SK-N-SH (cell line): ENCODE measurements at regions not wholly inside any gene's neighbourhood (a gene's known extent, or its start where the extent isn't known, plus 50 kb on each side); places are given as distances from the start of the nearest gene placed in this dataset.

Source experiments
- CTCF ChIA-PET: fragments of 300-600, 350-600 bp; formaldehyde crosslinking; extraction: SDS; loops from one replicate; lab custom pipeline; 2021; lab: Yijun Ruan, JAX
- POLR2A ChIA-PET: fragments of 350-600 bp; sonication (Branson Sonifier 250); formaldehyde crosslinking; extraction: SDS; loops from one replicate; lab custom pipeline; 2020; ENCODE audit warnings: antibody characterized with exemption, inconsistent platforms; lab: Yijun Ruan, JAX
- DNase-seq: peaks from one replicate; pipeline ENCODE4 v3.0.0; 2012
- H2AFZ ChIP-seq: fragments of 200-600 bp; sonication (generic); 2 replicates; pipeline ENCODE4 v1.8.1; 2016; ENCODE audit warnings: antibody characterized with exemption, mild to moderate bottlenecking, low read depth
- H3F3A ChIP-seq: fragments of 200-600 bp; sonication (generic); replicated peaks from 2 replicates; pipeline ENCODE3; 2016; ENCODE audit warnings: antibody characterized with exemption, mild to moderate bottlenecking; ENCODE audit not compliant: insufficient read depth
- H3K27ac ChIP-seq, 2 experiments: fragments of 200-500 bp in 1 of 2; fragments of 200-600 bp in 1 of 2; sonication (Bioruptor generic) in 1 of 2; sonication (generic), shearing (Covaris generic) in 1 of 2; 2 replicates each; pipeline versions ENCODE4 v1.5.1 to v1.6.1; 2014 to 2016; ENCODE audit warnings: low read depth in 2 of 2, inconsistent platforms in 1 of 2, low read length in 1 of 2, mild to moderate bottlenecking in 1 of 2, mixed read lengths in 1 of 2
- H3K27me3 ChIP-seq: fragments of 200-600 bp; sonication (generic), shearing (Covaris generic); 2 replicates; pipeline ENCODE4 v1.6.1; 2016; ENCODE audit warnings: mixed run types; ENCODE audit not compliant: insufficient read depth
- H3K36me3 ChIP-seq, 2 experiments: fragments of 200-500 bp in 1 of 2; fragments of 200-600 bp in 1 of 2; sonication (Bioruptor generic) in 1 of 2; sonication (generic) in 1 of 2; replicated peaks in 1 of 2; 2 replicates each; pipeline versions ENCODE3 to v1.5.1; 2014 to 2016; ENCODE audit warnings: low read length in 1 of 2, mild to moderate bottlenecking in 1 of 2; ENCODE audit not compliant: insufficient read depth in 2 of 2, control insufficient read depth in 1 of 2
- H3K4me1 ChIP-seq, 2 experiments: fragments of 200-500 bp in 1 of 2; fragments of 200-600 bp in 1 of 2; sonication (Bioruptor generic) in 1 of 2; sonication (generic), shearing (Covaris generic) in 1 of 2; 2 replicates each; pipeline versions ENCODE4 v1.5.1 to v1.6.1; 2014 to 2016; ENCODE audit warnings: low read depth in 1 of 2, low read length in 1 of 2, mixed run types in 1 of 2; ENCODE audit not compliant: insufficient read depth in 2 of 2, control insufficient read depth in 1 of 2
- H3K4me2 ChIP-seq: fragments of 200-600 bp; sonication (generic), shearing (Covaris generic); 2 replicates; pipeline ENCODE4 v1.6.1; 2017; ENCODE audit warnings: mixed run types
- H3K4me3 ChIP-seq, 2 experiments: fragments of 200-500 bp in 1 of 2; fragments of 200-600 bp in 1 of 2; sonication (Bioruptor generic) in 1 of 2; sonication (generic), shearing (Covaris generic) in 1 of 2; 2 replicates each; pipeline versions ENCODE4 v1.5.1 to v1.8.1; 2014 to 2016; ENCODE audit warnings: low read depth in 2 of 2, inconsistent platforms in 1 of 2, low read length in 1 of 2, mild to moderate bottlenecking in 1 of 2, mixed read lengths in 1 of 2, moderate library complexity in 1 of 2
- H3K79me2 ChIP-seq: fragments of 200-600 bp; sonication (generic); 2 replicates; pipeline ENCODE4 v1.8.1; 2017; ENCODE audit warnings: mild to moderate bottlenecking; ENCODE audit not compliant: insufficient read depth
- H3K9ac ChIP-seq: fragments of 200-600 bp; sonication (generic); 2 replicates; pipeline ENCODE4 v1.6.1; 2017; ENCODE audit warnings: mixed run types
- H3K9me2 ChIP-seq: fragments of 200-600 bp; sonication (generic); 2 replicates; pipeline ENCODE4 v1.6.1; 2017; ENCODE audit warnings: mixed run types
- H3K9me3 ChIP-seq: fragments of 200-600 bp; sonication (generic); 2 replicates; pipeline ENCODE4 v1.6.1; 2017; ENCODE audit warnings: mixed run types, mild to moderate bottlenecking, moderate library complexity
- H4K20me1 ChIP-seq: fragments of 200-600 bp; sonication (generic); 2 replicates; pipeline ENCODE4 v1.6.1; 2017; ENCODE audit warnings: mild to moderate bottlenecking, mixed run types; ENCODE audit not compliant: insufficient read depth
- CHD2 ChIP-seq: fragments of 150-350 bp; IDR thresholded peaks from 2 replicates; pipeline ENCODE4 v1.6.1; 2018; ENCODE audit warnings: low read length; ENCODE audit not compliant: partially characterized antibody
- ELF1 ChIP-seq: IDR thresholded peaks from 2 replicates; pipeline ENCODE4 v1.4.0; 2012
- EP300 ChIP-seq, 2 experiments: IDR thresholded peaks; 2 replicates each; pipeline versions ENCODE4 v1.4.0 to v1.6.1; 2012; ENCODE audit warnings: borderline replicate concordance in 1 of 2, low read depth in 1 of 2, low read length in 1 of 2
- EZH2phosphoT487 ChIP-seq: fragments of 200-600 bp; sonication (generic); IDR thresholded peaks from 2 replicates; pipeline ENCODE4 v1.6.1; 2017; ENCODE audit warnings: low read depth, mixed run types, mild to moderate bottlenecking, antibody characterized with exemption, moderate library complexity, borderline replicate concordance
- FOSL2 ChIP-seq: IDR thresholded peaks from 2 replicates; pipeline ENCODE4 v1.4.0; 2012; ENCODE audit warnings: low read depth, mild to moderate bottlenecking, moderate library complexity, borderline replicate concordance
- FOXJ3 ChIP-seq: sonication (generic); formaldehyde crosslinking; IDR thresholded peaks from 2 replicates; pipeline ENCODE4 v1.5.1; 2020; ENCODE audit warnings: mild to moderate bottlenecking, missing genetic modification reagents
- FOXM1 ChIP-seq: IDR thresholded peaks from 2 replicates; pipeline ENCODE4 v1.4.0; 2012; ENCODE audit warnings: low read depth, mild to moderate bottlenecking
- JUND ChIP-seq: IDR thresholded peaks from 2 replicates; pipeline ENCODE4 v1.4.0; 2012
- MXI1 ChIP-seq: IDR thresholded peaks from 2 replicates; pipeline ENCODE4 v1.6.1; 2012; ENCODE audit warnings: mild to moderate bottlenecking, low read depth, low read length, improper control_type of control experiment
- NFIC ChIP-seq: IDR thresholded peaks from 2 replicates; pipeline ENCODE4 v1.4.0; 2012; ENCODE audit warnings: borderline replicate concordance
- POLR2AphosphoS5 ChIP-seq: IDR thresholded peaks from 2 replicates; pipeline ENCODE4 v1.6.1; 2012; ENCODE audit warnings: low read depth, low read length
- RXRA ChIP-seq: IDR thresholded peaks from 2 replicates; pipeline ENCODE4 v1.4.0; 2012; ENCODE audit warnings: low read depth, mild to moderate bottlenecking, borderline replicate concordance
- TAF1 ChIP-seq: IDR thresholded peaks from 2 replicates; pipeline ENCODE4 v1.6.1; 2012; ENCODE audit warnings: low read depth, mild to moderate bottlenecking, low read length, moderate library complexity, borderline replicate concordance
- WGBS: methylation state at CpG from one replicate; pipeline ENCODE4 v1.1.6; 2017; ENCODE audit warnings: low lambda C conversion rate; 5-methylcytosine and 5-hydroxymethylcytosine counted together
- TF ChIP-seq, protein P1 (sequence below): fragments of 150-350 bp; IDR thresholded peaks from 2 replicates; pipeline ENCODE4 v1.6.1; 2017; ENCODE audit warnings: antibody characterized with exemption, low read length, low read depth, borderline replicate concordance
- TF ChIP-seq, protein P2 (sequence below): fragments of 200-600 bp; sonication (generic); IDR thresholded peaks from 2 replicates; pipeline ENCODE4 v1.6.1; 2017; ENCODE audit warnings: antibody characterized with exemption, mild to moderate bottlenecking, moderate library complexity
- TF ChIP-seq, protein P3 (sequence below): IDR thresholded peaks from 2 replicates; pipeline ENCODE4 v1.4.0; 2012; ENCODE audit warnings: low read depth
- TF ChIP-seq, protein P4 (sequence below): IDR thresholded peaks from 2 replicates; pipeline ENCODE4 v1.4.0; 2012; ENCODE audit warnings: low read depth, borderline replicate concordance

DNA sequence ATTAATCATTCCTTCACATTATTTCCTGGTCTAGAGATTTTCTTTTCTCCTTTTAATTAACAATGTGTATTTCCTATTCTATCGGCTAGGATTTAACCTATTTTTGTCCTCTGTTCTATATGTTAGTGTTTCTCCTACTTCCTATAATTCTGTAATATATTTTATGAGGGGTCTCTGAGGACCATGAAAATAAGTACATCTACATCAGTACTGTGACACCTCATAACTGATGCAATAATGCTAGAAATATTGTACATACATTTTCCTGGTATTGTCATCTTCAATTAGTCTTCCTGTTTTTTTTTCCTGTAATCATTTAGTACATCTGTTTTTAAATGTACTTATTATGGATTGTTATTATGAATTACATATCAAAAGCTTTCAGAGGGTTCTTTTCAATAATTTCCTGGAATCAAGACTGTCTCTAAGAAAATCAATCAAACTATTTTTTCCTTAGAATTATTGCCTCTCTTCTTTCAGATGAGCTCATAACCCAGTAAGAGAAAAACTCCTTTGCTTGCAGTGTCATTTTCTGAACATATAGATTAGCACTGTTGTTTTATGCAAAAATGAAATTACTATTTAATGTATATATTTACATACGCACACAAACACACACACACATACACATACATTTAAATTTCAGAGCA, 1004.3 kb downstream of the SLITRK5 start:
- POLR2A ChIA-PET = no interaction called here
- Histone ChIP-seq H3K4me1 (no peaks in the 10 kb centered on the region), H4K20me1 (no peaks in the 10 kb centered on the region), H3K4me3 (no peak overlapping the region), H2AFZ (no peak overlapping the region), H3K36me3 (no peaks in the 10 kb centered on the region)
- no peak for TF ChIP-seq POLR2AphosphoS5
- no peak for TF ChIP-seq RXRA
- TF ChIP-seq, protein P1, sequence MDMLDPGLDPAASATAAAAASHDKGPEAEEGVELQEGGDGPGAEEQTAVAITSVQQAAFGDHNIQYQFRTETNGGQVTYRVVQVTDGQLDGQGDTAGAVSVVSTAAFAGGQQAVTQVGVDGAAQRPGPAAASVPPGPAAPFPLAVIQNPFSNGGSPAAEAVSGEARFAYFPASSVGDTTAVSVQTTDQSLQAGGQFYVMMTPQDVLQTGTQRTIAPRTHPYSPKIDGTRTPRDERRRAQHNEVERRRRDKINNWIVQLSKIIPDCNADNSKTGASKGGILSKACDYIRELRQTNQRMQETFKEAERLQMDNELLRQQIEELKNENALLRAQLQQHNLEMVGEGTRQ = no peak
- TF ChIP-seq NFIC = no peak
- no peak for TF ChIP-seq EZH2phosphoT487
- no peak for TF ChIP-seq FOXJ3 (CRISPR knock-in tag)
- TF ChIP-seq TAF1 = no peak
- no peak for TF ChIP-seq JUND
- no peak for TF ChIP-seq FOSL2
- no peak for TF ChIP-seq EP300 (IDR thresholded peaks at IDR 0.05; ENCODE audit: borderline replicate concordance in 1 of 2, low read depth in 1 of 2, low read length in 1 of 2)
- TF ChIP-seq, protein P2, sequence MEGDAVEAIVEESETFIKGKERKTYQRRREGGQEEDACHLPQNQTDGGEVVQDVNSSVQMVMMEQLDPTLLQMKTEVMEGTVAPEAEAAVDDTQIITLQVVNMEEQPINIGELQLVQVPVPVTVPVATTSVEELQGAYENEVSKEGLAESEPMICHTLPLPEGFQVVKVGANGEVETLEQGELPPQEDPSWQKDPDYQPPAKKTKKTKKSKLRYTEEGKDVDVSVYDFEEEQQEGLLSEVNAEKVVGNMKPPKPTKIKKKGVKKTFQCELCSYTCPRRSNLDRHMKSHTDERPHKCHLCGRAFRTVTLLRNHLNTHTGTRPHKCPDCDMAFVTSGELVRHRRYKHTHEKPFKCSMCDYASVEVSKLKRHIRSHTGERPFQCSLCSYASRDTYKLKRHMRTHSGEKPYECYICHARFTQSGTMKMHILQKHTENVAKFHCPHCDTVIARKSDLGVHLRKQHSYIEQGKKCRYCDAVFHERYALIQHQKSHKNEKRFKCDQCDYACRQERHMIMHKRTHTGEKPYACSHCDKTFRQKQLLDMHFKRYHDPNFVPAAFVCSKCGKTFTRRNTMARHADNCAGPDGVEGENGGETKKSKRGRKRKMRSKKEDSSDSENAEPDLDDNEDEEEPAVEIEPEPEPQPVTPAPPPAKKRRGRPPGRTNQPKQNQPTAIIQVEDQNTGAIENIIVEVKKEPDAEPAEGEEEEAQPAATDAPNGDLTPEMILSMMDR = no peak
- TF ChIP-seq, protein P3, sequence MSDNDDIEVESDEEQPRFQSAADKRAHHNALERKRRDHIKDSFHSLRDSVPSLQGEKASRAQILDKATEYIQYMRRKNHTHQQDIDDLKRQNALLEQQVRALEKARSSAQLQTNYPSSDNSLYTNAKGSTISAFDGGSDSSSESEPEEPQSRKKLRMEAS = no peak
- TF ChIP-seq, protein P4, sequence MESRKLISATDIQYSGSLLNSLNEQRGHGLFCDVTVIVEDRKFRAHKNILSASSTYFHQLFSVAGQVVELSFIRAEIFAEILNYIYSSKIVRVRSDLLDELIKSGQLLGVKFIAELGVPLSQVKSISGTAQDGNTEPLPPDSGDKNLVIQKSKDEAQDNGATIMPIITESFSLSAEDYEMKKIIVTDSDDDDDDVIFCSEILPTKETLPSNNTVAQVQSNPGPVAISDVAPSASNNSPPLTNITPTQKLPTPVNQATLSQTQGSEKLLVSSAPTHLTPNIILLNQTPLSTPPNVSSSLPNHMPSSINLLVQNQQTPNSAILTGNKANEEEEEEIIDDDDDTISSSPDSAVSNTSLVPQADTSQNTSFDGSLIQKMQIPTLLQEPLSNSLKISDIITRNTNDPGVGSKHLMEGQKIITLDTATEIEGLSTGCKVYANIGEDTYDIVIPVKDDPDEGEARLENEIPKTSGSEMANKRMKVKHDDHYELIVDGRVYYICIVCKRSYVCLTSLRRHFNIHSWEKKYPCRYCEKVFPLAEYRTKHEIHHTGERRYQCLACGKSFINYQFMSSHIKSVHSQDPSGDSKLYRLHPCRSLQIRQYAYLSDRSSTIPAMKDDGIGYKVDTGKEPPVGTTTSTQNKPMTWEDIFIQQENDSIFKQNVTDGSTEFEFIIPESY = no peak
- no peak for TF ChIP-seq CHD2
- no peak for TF ChIP-seq ELF1
- TF ChIP-seq FOXM1 = no peak
- TF ChIP-seq MXI1 = no peak
- TF ChIP-seq, all 33 proteins: peak for 0
- Histone ChIP-seq H3F3A (no peaks in the 10 kb centered on the region), H3K79me2 (no peaks in the 10 kb centered on the region), H3K27ac (no peak overlapping the region), H3K9ac (no peak overlapping the region), H3K9me3 (no peaks in the 10 kb centered on the region; the same call in 1 of the 2 replicates), H3K4me2 (no peak overlapping the region), H3K27me3 (no peaks in the 10 kb centered on the region), H3K9me2 (no peaks in the 10 kb centered on the region)
- CTCF ChIA-PET = interaction anchor here (1.1 to 1.4 kb wide), 3 partner anchors 24 to 1020 kb away, joined by 3 to 4 read pairs (median 3); partner anchors contain the start of gene SLITRK5
- WGBS = 65% methylated on average over 2 of the region's 2 CpGs
- no peak for DNase-seq
